K562 (cell line): ENCODE measurements at regions not wholly inside any gene's neighbourhood (a gene's known extent, or its start where the extent isn't known, plus 50 kb on each side); places are given as distances from the start of the nearest gene placed in this dataset.

Experiments
- ATAC-seq: fragments of 200-7000 bp; cut with Tn5 transposase; 3 replicates; pipeline ENCODE4 v1.9.1; 2020; ENCODE audit warnings: moderate library complexity
- BruUV-seq: library from RNA; stranded (reverse); fragments of 400-500 nt; replicated peaks from 2 replicates; lab custom pipeline; 2021; lab: Mats Ljungman, UMichigan
- CTCF ChIA-PET: fragments of 300-600 bp; formaldehyde crosslinking; extraction: SDS; loops from one replicate; lab custom pipeline; 2021; ENCODE audit warnings: low intra/inter-chr PET ratio; lab: Yijun Ruan, JAX
- POLR2A ChIA-PET: fragments of 300-600, 350-650 bp; sonication (Branson Sonifier 250); formaldehyde crosslinking; extraction: SDS; loops from one replicate; lab custom pipeline; 2021; ENCODE audit warnings: antibody characterized with exemption, inconsistent platforms; lab: Yijun Ruan, JAX
- DNase-seq, 4 experiments: peaks; one replicate each; pipeline versions ENCODE4 v3.0.0 to v3.0.0-alpha.2; 2011 to 2018; ENCODE audit warnings: low spot score in 3 of 4, mixed read lengths in 3 of 4; ENCODE audit errors: extremely low read depth in 1 of 4
- FAIRE-seq: peaks from 2 replicates; lab custom pipeline; 2011; peaks lifted over from hg19 to GRCh38; lab: Jason Lieb, UNC
- H2AFZ ChIP-seq: 2 replicates; pipeline ENCODE4 v1.6.0; 2011; ENCODE audit warnings: low read depth, low read length, control low read depth, inconsistent platforms
- H3K27ac ChIP-seq: fragments of 200-600 bp; 3 replicates; pipeline ENCODE4 v1.8.0; 2011; ENCODE audit warnings: low read depth, mild to moderate bottlenecking, control low read depth, inconsistent platforms, low read length, moderate library complexity, mixed read lengths; ENCODE audit errors: extremely low read depth
- H3K27me3 ChIP-seq, 2 experiments: fragments of 300-600 bp in 1 of 2; 2 replicates in 1 of 2; 3 replicates in 1 of 2; pipeline versions ENCODE4 v1.6.0 to v1.8.0; 2011; ENCODE audit warnings: inconsistent platforms in 2 of 2, low read length in 2 of 2, mild to moderate bottlenecking in 1 of 2, mixed read lengths in 1 of 2, moderate library complexity in 1 of 2; ENCODE audit not compliant: control insufficient read depth in 2 of 2, insufficient read depth in 2 of 2
- H3K36me3 ChIP-seq: fragments of 300-600 bp; 3 replicates; pipeline ENCODE4 v1.8.0; 2011; ENCODE audit warnings: mild to moderate bottlenecking, low read length, inconsistent platforms; ENCODE audit not compliant: control insufficient read depth, insufficient read depth
- H3K4me1 ChIP-seq, 2 experiments: fragments of 200-600 bp in 1 of 2; replicated peaks in 1 of 2; 2 replicates in 1 of 2; 3 replicates in 1 of 2; pipeline versions ENCODE4 v1.5.1 to v1.8.0; 2011; ENCODE audit warnings: inconsistent platforms in 2 of 2, low read length in 2 of 2, mild to moderate bottlenecking in 1 of 2, mixed read lengths in 1 of 2, moderate library complexity in 1 of 2; ENCODE audit not compliant: control insufficient read depth in 2 of 2, insufficient read depth in 2 of 2
- H3K4me2 ChIP-seq: 2 replicates; pipeline ENCODE4 v1.6.1; 2011; ENCODE audit warnings: low read length, control low read depth, inconsistent platforms, mixed read lengths; ENCODE audit not compliant: insufficient read depth
- H3K4me3 ChIP-seq: fragments of 200-600 bp; sonication (generic), shearing (Covaris generic); 2 replicates; pipeline ENCODE4 v1.5.1; 2016; ENCODE audit warnings: control low read depth, inconsistent platforms
- H3K79me2 ChIP-seq: fragments of 200-600 bp; 3 replicates; pipeline ENCODE4 v1.8.0; 2011; ENCODE audit warnings: low read length, inconsistent platforms; ENCODE audit not compliant: control insufficient read depth, insufficient read depth
- H3K9ac ChIP-seq, 2 experiments: 2 replicates each; pipeline versions ENCODE4 v1.6.0 to v1.6.1; 2011; ENCODE audit warnings: low read depth in 2 of 2, low read length in 2 of 2, control low read depth in 1 of 2, inconsistent platforms in 1 of 2, mild to moderate bottlenecking in 1 of 2, mixed read lengths in 1 of 2; ENCODE audit not compliant: insufficient read depth in 1 of 2
- H3K9me1 ChIP-seq: one replicate; pipeline ENCODE4 v1.6.0; 2011; ENCODE audit warnings: inconsistent platforms, mild to moderate bottlenecking, low read length, moderate library complexity; ENCODE audit not compliant: control insufficient read depth, insufficient read depth
- H3K9me3 ChIP-seq: replicated peaks from 2 replicates; pipeline ENCODE4 v1.5.1; 2011; ENCODE audit warnings: low read depth, low read length, inconsistent platforms; ENCODE audit not compliant: control insufficient read depth, insufficient read depth
- H4K20me1 ChIP-seq: replicated peaks from 2 replicates; pipeline ENCODE4 v1.6.1; 2011; ENCODE audit warnings: low read length, inconsistent platforms, mixed read lengths; ENCODE audit not compliant: control insufficient read depth, insufficient read depth
- ATF4 ChIP-seq: fragments of 450-650 bp; formaldehyde crosslinking; IDR thresholded peaks from 2 replicates; pipeline ENCODE4 v1.4.0; 2022; ENCODE audit warnings: mild to moderate bottlenecking, moderate library complexity
- EP400 ChIP-seq: fragments of 450-650 bp; IDR thresholded peaks from 2 replicates; pipeline ENCODE4 v1.6.1; 2017; ENCODE audit warnings: antibody characterized with exemption, mild to moderate bottlenecking, moderate library complexity
- PHF8 ChIP-seq: fragments of 200-600 bp; sonication (generic); IDR thresholded peaks from 2 replicates; pipeline ENCODE4 v1.6.1; 2012; ENCODE audit warnings: mixed run types, mild to moderate bottlenecking, inconsistent platforms, low read length, moderate library complexity, borderline replicate concordance
- SMAD4 ChIP-seq: fragments of 250-450 bp; sonication (Bioruptor Pico); conservative IDR thresholded peaks from 2 replicates; pipeline ENCODE4 v1.8.0; 2021; ENCODE audit warnings: inconsistent platforms, mild to moderate bottlenecking, moderate library complexity
- SRSF9 ChIP-seq: fragments of 200-400 bp; formaldehyde crosslinking; IDR thresholded peaks from 2 replicates; pipeline ENCODE4 v1.6.1; 2017; ENCODE audit warnings: low read depth, low read length, borderline replicate concordance
- TEAD4 ChIP-seq, 2 experiments: sonication (generic) in 1 of 2; formaldehyde crosslinking in 1 of 2; IDR thresholded peaks; 2 replicates each; pipeline versions ENCODE4 v1.6.1 to v1.8.0; 2012 to 2022; ENCODE audit warnings: borderline replicate concordance in 1 of 2, inconsistent platforms in 1 of 2, low read length in 1 of 2, mild to moderate bottlenecking in 1 of 2, missing genetic modification reagents in 1 of 2
- ZNF175 ChIP-seq: fragments of 200-800 bp; sonication (Bioruptor generic); IDR thresholded peaks from 2 replicates; pipeline ENCODE4 v1.6.1; 2016; ENCODE audit warnings: low read depth, mild to moderate bottlenecking, missing genetic modification characterization, missing compliant biosample characterization
- ZNF707 ChIP-seq: fragments of 250-450 bp; sonication (Bioruptor Pico); conservative IDR thresholded peaks from 2 replicates; pipeline ENCODE4 v1.8.0; 2022; ENCODE audit warnings: inconsistent platforms, mild to moderate bottlenecking, moderate library complexity
- WGBS: fragments of 100-300 bp; shearing (Covaris generic); methylation state at CpG from one replicate; pipeline ENCODE4 v1.1.6; 2016; ENCODE audit warnings: low coverage, mixed read lengths; ENCODE audit not compliant: insufficient coverage; ENCODE audit errors: missing lambda C conversion rate; 5-methylcytosine and 5-hydroxymethylcytosine counted together
- in situ Hi-C: fragments of 300-500 bp; cut with MboI; formaldehyde crosslinking; loops from 4 replicates; pipeline ENCODE4 v1.15.0; 2018; ENCODE audit warnings: inconsistent platforms, mixed read lengths
- intact Hi-C: fragments of 100-400 bp; cut with micrococcal nuclease; formaldehyde crosslinking; loops from 2 replicates; pipeline ENCODE4 v1.14.2; 2022
- TF ChIP-seq, protein P1 (sequence below): IDR thresholded peaks from 2 replicates; pipeline ENCODE4 v1.6.1; 2016; ENCODE audit warnings: missing genetic modification characterization, missing compliant biosample characterization

GRCh38 chr22:47352920-47353700 is 590.7 kb downstream of the TBC1D22A start:
- no peak for FAIRE-seq
- in situ Hi-C loops, result no loop called here
- Histone ChIP-seq H3K27ac (no peak overlapping the region), H3K4me3 (no peak overlapping the region), H4K20me1 (no peaks in the 10 kb centered on the region), H2AFZ (no peak overlapping the region), H3K36me3 (no peaks in the 10 kb centered on the region), H3K4me1 (no peaks in the 10 kb centered on the region), H3K9ac (no peak overlapping the region), H3K79me2 (no peaks in the 10 kb centered on the region), H3K9me3 (no peaks in the 10 kb centered on the region), H3K4me2 (no peak overlapping the region), H3K27me3 (0 out of 5 replicates have a peak, but pooled peaks cover 0 to 5% of the 10 kb centered on the region in 2 experiments), H3K9me1 (no peaks in the 10 kb centered on the region)
- no peak for TF ChIP-seq SRSF9
- TF ChIP-seq SMAD4 (CRISPR knock-in tag), result no peak
- TF ChIP-seq TEAD4 (IDR thresholded peaks at IDR 0.05; ENCODE audit: low read length), result no peak
- TF ChIP-seq TEAD4 (CRISPR knock-in tag; IDR thresholded peaks at IDR 0.05; ENCODE audit: borderline replicate concordance), result no peak
- no peak for TF ChIP-seq EP400
- TF ChIP-seq, protein P1, sequence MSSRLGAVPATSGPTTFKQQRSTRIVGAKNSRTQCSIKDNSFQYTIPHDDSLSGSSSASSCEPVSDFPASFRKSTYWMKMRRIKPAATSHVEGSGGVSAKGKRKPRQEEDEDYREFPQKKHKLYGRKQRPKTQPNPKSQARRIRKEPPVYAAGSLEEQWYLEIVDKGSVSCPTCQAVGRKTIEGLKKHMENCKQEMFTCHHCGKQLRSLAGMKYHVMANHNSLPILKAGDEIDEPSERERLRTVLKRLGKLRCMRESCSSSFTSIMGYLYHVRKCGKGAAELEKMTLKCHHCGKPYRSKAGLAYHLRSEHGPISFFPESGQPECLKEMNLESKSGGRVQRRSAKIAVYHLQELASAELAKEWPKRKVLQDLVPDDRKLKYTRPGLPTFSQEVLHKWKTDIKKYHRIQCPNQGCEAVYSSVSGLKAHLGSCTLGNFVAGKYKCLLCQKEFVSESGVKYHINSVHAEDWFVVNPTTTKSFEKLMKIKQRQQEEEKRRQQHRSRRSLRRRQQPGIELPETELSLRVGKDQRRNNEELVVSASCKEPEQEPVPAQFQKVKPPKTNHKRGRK (tag), result no peak
- no peak for TF ChIP-seq ZNF707 (CRISPR knock-in tag)
- no peak for TF ChIP-seq ZNF175
- no peak for TF ChIP-seq PHF8
- no peak for TF ChIP-seq ATF4
- 2% methylated on average over 15 of the region's 18 CpGs for WGBS
- intact Hi-C loops, result no loop called here
- CTCF ChIA-PET, result no interaction called here
- ATAC-seq, result no peak
- BruUV-seq, result no TSS peak
- POLR2A ChIA-PET, result interaction anchor here (0.7 kb wide), 1 partner anchor 407 kb away, joined by 3 read pairs; no protein-coding TSS in a partner anchor
- DNase-seq, result no peak
